SK-N-SH (cell line): ENCODE measurements at regions not wholly inside any gene's neighbourhood (a gene's known extent, or its start where the extent isn't known, plus 50 kb on each side); places are given as distances from the start of the nearest gene placed in this dataset.

Source experiments
- CTCF ChIA-PET: fragments of 300-600, 350-600 bp; formaldehyde crosslinking; extraction: SDS; loops from one replicate; lab custom pipeline; 2021; lab: Yijun Ruan, JAX
- POLR2A ChIA-PET: fragments of 350-600 bp; sonication (Branson Sonifier 250); formaldehyde crosslinking; extraction: SDS; loops from one replicate; lab custom pipeline; 2020; ENCODE audit warnings: antibody characterized with exemption, inconsistent platforms; lab: Yijun Ruan, JAX
- DNase-seq: peaks from one replicate; pipeline ENCODE4 v3.0.0; 2012
- H2AFZ ChIP-seq: fragments of 200-600 bp; sonication (generic); 2 replicates; pipeline ENCODE4 v1.8.1; 2016; ENCODE audit warnings: antibody characterized with exemption, mild to moderate bottlenecking, low read depth
- H3F3A ChIP-seq: fragments of 200-600 bp; sonication (generic); replicated peaks from 2 replicates; pipeline ENCODE3; 2016; ENCODE audit warnings: antibody characterized with exemption, mild to moderate bottlenecking; ENCODE audit not compliant: insufficient read depth
- H3K27ac ChIP-seq, 2 experiments: fragments of 200-500 bp in 1 of 2; fragments of 200-600 bp in 1 of 2; sonication (Bioruptor generic) in 1 of 2; sonication (generic), shearing (Covaris generic) in 1 of 2; 2 replicates each; pipeline versions ENCODE4 v1.5.1 to v1.6.1; 2014 to 2016; ENCODE audit warnings: low read depth in 2 of 2, inconsistent platforms in 1 of 2, low read length in 1 of 2, mild to moderate bottlenecking in 1 of 2, mixed read lengths in 1 of 2
- H3K27me3 ChIP-seq: fragments of 200-600 bp; sonication (generic), shearing (Covaris generic); 2 replicates; pipeline ENCODE4 v1.6.1; 2016; ENCODE audit warnings: mixed run types; ENCODE audit not compliant: insufficient read depth
- H3K36me3 ChIP-seq, 2 experiments: fragments of 200-500 bp in 1 of 2; fragments of 200-600 bp in 1 of 2; sonication (Bioruptor generic) in 1 of 2; sonication (generic) in 1 of 2; replicated peaks in 1 of 2; 2 replicates each; pipeline versions ENCODE3 to v1.5.1; 2014 to 2016; ENCODE audit warnings: low read length in 1 of 2, mild to moderate bottlenecking in 1 of 2; ENCODE audit not compliant: insufficient read depth in 2 of 2, control insufficient read depth in 1 of 2
- H3K4me1 ChIP-seq, 2 experiments: fragments of 200-500 bp in 1 of 2; fragments of 200-600 bp in 1 of 2; sonication (Bioruptor generic) in 1 of 2; sonication (generic), shearing (Covaris generic) in 1 of 2; 2 replicates each; pipeline versions ENCODE4 v1.5.1 to v1.6.1; 2014 to 2016; ENCODE audit warnings: low read depth in 1 of 2, low read length in 1 of 2, mixed run types in 1 of 2; ENCODE audit not compliant: insufficient read depth in 2 of 2, control insufficient read depth in 1 of 2
- H3K4me2 ChIP-seq: fragments of 200-600 bp; sonication (generic), shearing (Covaris generic); 2 replicates; pipeline ENCODE4 v1.6.1; 2017; ENCODE audit warnings: mixed run types
- H3K4me3 ChIP-seq, 2 experiments: fragments of 200-500 bp in 1 of 2; fragments of 200-600 bp in 1 of 2; sonication (Bioruptor generic) in 1 of 2; sonication (generic), shearing (Covaris generic) in 1 of 2; 2 replicates each; pipeline versions ENCODE4 v1.5.1 to v1.8.1; 2014 to 2016; ENCODE audit warnings: low read depth in 2 of 2, inconsistent platforms in 1 of 2, low read length in 1 of 2, mild to moderate bottlenecking in 1 of 2, mixed read lengths in 1 of 2, moderate library complexity in 1 of 2
- H3K79me2 ChIP-seq: fragments of 200-600 bp; sonication (generic); 2 replicates; pipeline ENCODE4 v1.8.1; 2017; ENCODE audit warnings: mild to moderate bottlenecking; ENCODE audit not compliant: insufficient read depth
- H3K9ac ChIP-seq: fragments of 200-600 bp; sonication (generic); 2 replicates; pipeline ENCODE4 v1.6.1; 2017; ENCODE audit warnings: mixed run types
- H3K9me2 ChIP-seq: fragments of 200-600 bp; sonication (generic); 2 replicates; pipeline ENCODE4 v1.6.1; 2017; ENCODE audit warnings: mixed run types
- H3K9me3 ChIP-seq: fragments of 200-600 bp; sonication (generic); 2 replicates; pipeline ENCODE4 v1.6.1; 2017; ENCODE audit warnings: mixed run types, mild to moderate bottlenecking, moderate library complexity
- H4K20me1 ChIP-seq: fragments of 200-600 bp; sonication (generic); 2 replicates; pipeline ENCODE4 v1.6.1; 2017; ENCODE audit warnings: mild to moderate bottlenecking, mixed run types; ENCODE audit not compliant: insufficient read depth
- CHD2 ChIP-seq: fragments of 150-350 bp; IDR thresholded peaks from 2 replicates; pipeline ENCODE4 v1.6.1; 2018; ENCODE audit warnings: low read length; ENCODE audit not compliant: partially characterized antibody
- FOXM1 ChIP-seq: IDR thresholded peaks from 2 replicates; pipeline ENCODE4 v1.4.0; 2012; ENCODE audit warnings: low read depth, mild to moderate bottlenecking
- MXI1 ChIP-seq: IDR thresholded peaks from 2 replicates; pipeline ENCODE4 v1.6.1; 2012; ENCODE audit warnings: mild to moderate bottlenecking, low read depth, low read length, improper control_type of control experiment
- RFX5 ChIP-seq: IDR thresholded peaks from 2 replicates; pipeline ENCODE4 v1.6.1; 2012; ENCODE audit warnings: mild to moderate bottlenecking, improper control_type of control experiment, low read length
- SIN3A ChIP-seq: IDR thresholded peaks from 2 replicates; pipeline ENCODE4 v1.6.1; 2012; ENCODE audit warnings: low read depth, mild to moderate bottlenecking, low read length, moderate library complexity, borderline replicate concordance
- SMC3 ChIP-seq: IDR thresholded peaks from 2 replicates; pipeline ENCODE4 v1.6.1; 2012; ENCODE audit warnings: low read depth, low read length, improper control_type of control experiment
- TAF1 ChIP-seq: IDR thresholded peaks from 2 replicates; pipeline ENCODE4 v1.6.1; 2012; ENCODE audit warnings: low read depth, mild to moderate bottlenecking, low read length, moderate library complexity, borderline replicate concordance
- TEAD4 ChIP-seq: IDR thresholded peaks from 2 replicates; pipeline ENCODE4 v1.4.0; 2012; ENCODE audit warnings: mild to moderate bottlenecking, borderline replicate concordance; ENCODE audit not compliant: insufficient read depth
- TF ChIP-seq, protein P1 (sequence below): IDR thresholded peaks from 2 replicates; pipeline ENCODE4; 2012
- TF ChIP-seq, protein P2 (sequence below): IDR thresholded peaks from 2 replicates; pipeline ENCODE4 v1.4.0; 2012; ENCODE audit warnings: low read depth
- TF ChIP-seq, protein P3 (sequence below): IDR thresholded peaks from 2 replicates; pipeline ENCODE4 v1.4.0; 2012; ENCODE audit warnings: low read depth, borderline replicate concordance
- TF ChIP-seq, protein P4 (sequence below): fragments of 200-600 bp; sonication (generic); IDR thresholded peaks from 2 replicates; pipeline ENCODE4 v1.6.1; 2017; ENCODE audit warnings: antibody characterized with exemption, mild to moderate bottlenecking, moderate library complexity
- TF ChIP-seq, protein P5 (sequence below): IDR thresholded peaks from 2 replicates; pipeline ENCODE4 v1.6.1; 2012; ENCODE audit warnings: mild to moderate bottlenecking, low read depth, low read length, moderate library complexity
- TF ChIP-seq, protein P6 (sequence below): IDR thresholded peaks from 2 replicates; pipeline ENCODE4 v1.4.0; 2012; ENCODE audit warnings: low read depth, borderline replicate concordance
- TF ChIP-seq, protein P7 (sequence below): fragments of 150-350 bp; IDR thresholded peaks from 2 replicates; pipeline ENCODE4 v1.6.1; 2017; ENCODE audit warnings: antibody characterized with exemption, low read length, low read depth, borderline replicate concordance
- TF ChIP-seq, protein P8 (sequence below): fragments of 150-350 bp; IDR thresholded peaks from 2 replicates; pipeline ENCODE4 v1.6.1; 2016; ENCODE audit warnings: mild to moderate bottlenecking, low read depth, low read length

DNA sequence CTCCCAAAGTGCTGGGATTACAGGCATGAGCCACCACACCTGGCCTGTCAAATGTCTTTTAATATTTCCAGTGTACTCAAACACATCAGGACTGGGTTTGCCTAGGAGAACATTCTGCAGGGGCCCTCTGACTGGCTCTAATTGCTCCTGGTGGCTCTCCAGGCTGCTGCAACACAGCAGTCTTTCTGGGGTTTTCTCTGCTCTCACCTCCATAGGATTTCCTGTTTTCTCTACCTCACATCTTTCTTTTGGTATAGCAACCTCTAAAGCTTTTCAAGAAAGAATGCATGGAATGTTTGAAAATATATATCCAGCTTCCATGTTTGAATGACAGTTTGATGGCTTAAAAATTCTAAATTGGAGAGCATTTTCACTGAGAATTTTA, 83.3 kb upstream of the IGSF10 start (continued):
- TF ChIP-seq TAF1 (no peak), MXI1 (no peak)
- TF ChIP-seq, protein P1, sequence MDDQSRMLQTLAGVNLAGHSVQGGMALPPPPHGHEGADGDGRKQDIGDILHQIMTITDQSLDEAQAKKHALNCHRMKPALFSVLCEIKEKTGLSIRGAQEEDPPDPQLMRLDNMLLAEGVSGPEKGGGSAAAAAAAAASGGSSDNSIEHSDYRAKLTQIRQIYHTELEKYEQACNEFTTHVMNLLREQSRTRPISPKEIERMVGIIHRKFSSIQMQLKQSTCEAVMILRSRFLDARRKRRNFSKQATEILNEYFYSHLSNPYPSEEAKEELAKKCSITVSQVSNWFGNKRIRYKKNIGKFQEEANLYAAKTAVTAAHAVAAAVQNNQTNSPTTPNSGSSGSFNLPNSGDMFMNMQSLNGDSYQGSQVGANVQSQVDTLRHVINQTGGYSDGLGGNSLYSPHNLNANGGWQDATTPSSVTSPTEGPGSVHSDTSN = no peak
- TF ChIP-seq, all 33 proteins: peak for 0

DNA sequence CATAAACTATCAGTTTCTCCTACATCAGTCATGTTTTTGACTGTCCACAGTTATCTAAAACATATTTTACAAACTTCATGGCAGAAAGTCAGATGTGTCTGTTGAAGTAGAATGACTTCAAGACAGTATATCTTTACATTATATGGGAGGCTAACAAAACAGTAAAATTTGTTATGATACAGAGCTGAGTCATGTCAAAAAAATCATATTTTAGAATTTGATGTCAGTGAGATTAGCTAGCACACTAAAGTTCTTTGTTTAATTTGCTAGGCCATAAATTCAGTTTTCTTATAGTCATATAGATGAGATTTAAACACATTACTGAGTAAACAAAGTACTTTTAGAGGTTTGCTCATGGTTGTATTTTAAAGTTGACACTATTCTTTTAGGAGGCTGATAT, 80.3 kb upstream of the IGSF10 start:
- Histone ChIP-seq H3K9me2 (no peaks in the 10 kb centered on the region), H3K9ac (no peak overlapping the region), H2AFZ (no peak overlapping the region), H3K79me2 (no peaks in the 10 kb centered on the region), H3K27ac (peak overlapping the region in 1 of 2 experiments; percentile 28; a peak in 1 of 4 replicates), H3K4me3 (no peak overlapping the region), H4K20me1 (no peaks in the 10 kb centered on the region), H3K36me3 (no peaks in the 10 kb centered on the region), H3K4me2 (no peak overlapping the region), H3K4me1 (peaks cover 7 to 26% of the 10 kb centered on the region in 2 experiments; a peak in 3 of 4 replicates), H3K27me3 (no peaks in the 10 kb centered on the region), H3F3A (peaks cover 36% of the 10 kb centered on the region), H3K9me3 (no peaks in the 10 kb centered on the region)
- ChIA-PET CTCF (no interaction called here), POLR2A (no interaction called here)
- TF ChIP-seq, protein P2, sequence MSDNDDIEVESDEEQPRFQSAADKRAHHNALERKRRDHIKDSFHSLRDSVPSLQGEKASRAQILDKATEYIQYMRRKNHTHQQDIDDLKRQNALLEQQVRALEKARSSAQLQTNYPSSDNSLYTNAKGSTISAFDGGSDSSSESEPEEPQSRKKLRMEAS = no peak
- TF ChIP-seq, protein P3, sequence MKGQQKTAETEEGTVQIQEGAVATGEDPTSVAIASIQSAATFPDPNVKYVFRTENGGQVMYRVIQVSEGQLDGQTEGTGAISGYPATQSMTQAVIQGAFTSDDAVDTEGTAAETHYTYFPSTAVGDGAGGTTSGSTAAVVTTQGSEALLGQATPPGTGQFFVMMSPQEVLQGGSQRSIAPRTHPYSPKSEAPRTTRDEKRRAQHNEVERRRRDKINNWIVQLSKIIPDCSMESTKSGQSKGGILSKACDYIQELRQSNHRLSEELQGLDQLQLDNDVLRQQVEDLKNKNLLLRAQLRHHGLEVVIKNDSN = no peak
- TF ChIP-seq, protein P4, sequence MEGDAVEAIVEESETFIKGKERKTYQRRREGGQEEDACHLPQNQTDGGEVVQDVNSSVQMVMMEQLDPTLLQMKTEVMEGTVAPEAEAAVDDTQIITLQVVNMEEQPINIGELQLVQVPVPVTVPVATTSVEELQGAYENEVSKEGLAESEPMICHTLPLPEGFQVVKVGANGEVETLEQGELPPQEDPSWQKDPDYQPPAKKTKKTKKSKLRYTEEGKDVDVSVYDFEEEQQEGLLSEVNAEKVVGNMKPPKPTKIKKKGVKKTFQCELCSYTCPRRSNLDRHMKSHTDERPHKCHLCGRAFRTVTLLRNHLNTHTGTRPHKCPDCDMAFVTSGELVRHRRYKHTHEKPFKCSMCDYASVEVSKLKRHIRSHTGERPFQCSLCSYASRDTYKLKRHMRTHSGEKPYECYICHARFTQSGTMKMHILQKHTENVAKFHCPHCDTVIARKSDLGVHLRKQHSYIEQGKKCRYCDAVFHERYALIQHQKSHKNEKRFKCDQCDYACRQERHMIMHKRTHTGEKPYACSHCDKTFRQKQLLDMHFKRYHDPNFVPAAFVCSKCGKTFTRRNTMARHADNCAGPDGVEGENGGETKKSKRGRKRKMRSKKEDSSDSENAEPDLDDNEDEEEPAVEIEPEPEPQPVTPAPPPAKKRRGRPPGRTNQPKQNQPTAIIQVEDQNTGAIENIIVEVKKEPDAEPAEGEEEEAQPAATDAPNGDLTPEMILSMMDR = no peak
- TF ChIP-seq, protein P5, sequence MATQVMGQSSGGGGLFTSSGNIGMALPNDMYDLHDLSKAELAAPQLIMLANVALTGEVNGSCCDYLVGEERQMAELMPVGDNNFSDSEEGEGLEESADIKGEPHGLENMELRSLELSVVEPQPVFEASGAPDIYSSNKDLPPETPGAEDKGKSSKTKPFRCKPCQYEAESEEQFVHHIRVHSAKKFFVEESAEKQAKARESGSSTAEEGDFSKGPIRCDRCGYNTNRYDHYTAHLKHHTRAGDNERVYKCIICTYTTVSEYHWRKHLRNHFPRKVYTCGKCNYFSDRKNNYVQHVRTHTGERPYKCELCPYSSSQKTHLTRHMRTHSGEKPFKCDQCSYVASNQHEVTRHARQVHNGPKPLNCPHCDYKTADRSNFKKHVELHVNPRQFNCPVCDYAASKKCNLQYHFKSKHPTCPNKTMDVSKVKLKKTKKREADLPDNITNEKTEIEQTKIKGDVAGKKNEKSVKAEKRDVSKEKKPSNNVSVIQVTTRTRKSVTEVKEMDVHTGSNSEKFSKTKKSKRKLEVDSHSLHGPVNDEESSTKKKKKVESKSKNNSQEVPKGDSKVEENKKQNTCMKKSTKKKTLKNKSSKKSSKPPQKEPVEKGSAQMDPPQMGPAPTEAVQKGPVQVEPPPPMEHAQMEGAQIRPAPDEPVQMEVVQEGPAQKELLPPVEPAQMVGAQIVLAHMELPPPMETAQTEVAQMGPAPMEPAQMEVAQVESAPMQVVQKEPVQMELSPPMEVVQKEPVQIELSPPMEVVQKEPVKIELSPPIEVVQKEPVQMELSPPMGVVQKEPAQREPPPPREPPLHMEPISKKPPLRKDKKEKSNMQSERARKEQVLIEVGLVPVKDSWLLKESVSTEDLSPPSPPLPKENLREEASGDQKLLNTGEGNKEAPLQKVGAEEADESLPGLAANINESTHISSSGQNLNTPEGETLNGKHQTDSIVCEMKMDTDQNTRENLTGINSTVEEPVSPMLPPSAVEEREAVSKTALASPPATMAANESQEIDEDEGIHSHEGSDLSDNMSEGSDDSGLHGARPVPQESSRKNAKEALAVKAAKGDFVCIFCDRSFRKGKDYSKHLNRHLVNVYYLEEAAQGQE = no peak
- TF ChIP-seq TEAD4 (no peak), SMC3 (no peak), FOXM1 (no peak), SIN3A (no peak), RFX5 (no peak), CHD2 (no peak), MXI1 (no peak)
- TF ChIP-seq, protein P6, sequence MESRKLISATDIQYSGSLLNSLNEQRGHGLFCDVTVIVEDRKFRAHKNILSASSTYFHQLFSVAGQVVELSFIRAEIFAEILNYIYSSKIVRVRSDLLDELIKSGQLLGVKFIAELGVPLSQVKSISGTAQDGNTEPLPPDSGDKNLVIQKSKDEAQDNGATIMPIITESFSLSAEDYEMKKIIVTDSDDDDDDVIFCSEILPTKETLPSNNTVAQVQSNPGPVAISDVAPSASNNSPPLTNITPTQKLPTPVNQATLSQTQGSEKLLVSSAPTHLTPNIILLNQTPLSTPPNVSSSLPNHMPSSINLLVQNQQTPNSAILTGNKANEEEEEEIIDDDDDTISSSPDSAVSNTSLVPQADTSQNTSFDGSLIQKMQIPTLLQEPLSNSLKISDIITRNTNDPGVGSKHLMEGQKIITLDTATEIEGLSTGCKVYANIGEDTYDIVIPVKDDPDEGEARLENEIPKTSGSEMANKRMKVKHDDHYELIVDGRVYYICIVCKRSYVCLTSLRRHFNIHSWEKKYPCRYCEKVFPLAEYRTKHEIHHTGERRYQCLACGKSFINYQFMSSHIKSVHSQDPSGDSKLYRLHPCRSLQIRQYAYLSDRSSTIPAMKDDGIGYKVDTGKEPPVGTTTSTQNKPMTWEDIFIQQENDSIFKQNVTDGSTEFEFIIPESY = no peak
- TF ChIP-seq, protein P7, sequence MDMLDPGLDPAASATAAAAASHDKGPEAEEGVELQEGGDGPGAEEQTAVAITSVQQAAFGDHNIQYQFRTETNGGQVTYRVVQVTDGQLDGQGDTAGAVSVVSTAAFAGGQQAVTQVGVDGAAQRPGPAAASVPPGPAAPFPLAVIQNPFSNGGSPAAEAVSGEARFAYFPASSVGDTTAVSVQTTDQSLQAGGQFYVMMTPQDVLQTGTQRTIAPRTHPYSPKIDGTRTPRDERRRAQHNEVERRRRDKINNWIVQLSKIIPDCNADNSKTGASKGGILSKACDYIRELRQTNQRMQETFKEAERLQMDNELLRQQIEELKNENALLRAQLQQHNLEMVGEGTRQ = no peak
- TF ChIP-seq, protein P8, sequence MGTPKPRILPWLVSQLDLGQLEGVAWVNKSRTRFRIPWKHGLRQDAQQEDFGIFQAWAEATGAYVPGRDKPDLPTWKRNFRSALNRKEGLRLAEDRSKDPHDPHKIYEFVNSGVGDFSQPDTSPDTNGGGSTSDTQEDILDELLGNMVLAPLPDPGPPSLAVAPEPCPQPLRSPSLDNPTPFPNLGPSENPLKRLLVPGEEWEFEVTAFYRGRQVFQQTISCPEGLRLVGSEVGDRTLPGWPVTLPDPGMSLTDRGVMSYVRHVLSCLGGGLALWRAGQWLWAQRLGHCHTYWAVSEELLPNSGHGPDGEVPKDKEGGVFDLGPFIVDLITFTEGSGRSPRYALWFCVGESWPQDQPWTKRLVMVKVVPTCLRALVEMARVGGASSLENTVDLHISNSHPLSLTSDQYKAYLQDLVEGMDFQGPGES = no peak
- DNase-seq = no peak
